ENCODE measurements at regions not wholly inside any gene's neighbourhood (a gene's known extent, or its start where the extent isn't known, plus 50 kb on each side); places are given as distances from the start of the nearest gene placed in this dataset.

GRCh38 chr4:132910229-132910748 is 238.8 kb upstream of the PCDH10 start:
- DNase-seq, result no peak

DNA sequence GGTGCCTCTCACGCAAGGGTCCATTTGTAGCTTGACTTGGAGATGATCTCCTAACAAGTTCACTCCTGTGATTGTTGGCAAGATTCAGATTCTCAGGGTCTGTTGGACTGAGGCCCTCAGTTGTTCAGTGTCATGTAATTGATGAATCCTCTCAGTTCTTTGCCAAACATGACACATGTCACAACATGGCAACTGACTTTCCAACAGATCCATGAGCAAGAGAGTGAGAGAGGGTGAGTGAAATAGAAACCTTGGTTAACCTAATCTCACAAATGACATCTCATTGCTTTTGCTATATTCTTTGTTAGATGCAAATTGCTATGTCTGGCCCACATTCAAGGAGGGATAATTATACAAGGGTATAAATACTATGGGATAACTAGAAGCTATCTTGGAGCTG is 231.0 kb upstream of the PCDH10 start:
- no peak for DNase-seq

GRCh38 chr4:132923516-132923915 is 225.6 kb upstream of the PCDH10 start:
- DNase-seq, result no peak

GRCh38 chr4:132934911-132935310 is 214.2 kb upstream of the PCDH10 start:
- no peak for DNase-seq

DNA sequence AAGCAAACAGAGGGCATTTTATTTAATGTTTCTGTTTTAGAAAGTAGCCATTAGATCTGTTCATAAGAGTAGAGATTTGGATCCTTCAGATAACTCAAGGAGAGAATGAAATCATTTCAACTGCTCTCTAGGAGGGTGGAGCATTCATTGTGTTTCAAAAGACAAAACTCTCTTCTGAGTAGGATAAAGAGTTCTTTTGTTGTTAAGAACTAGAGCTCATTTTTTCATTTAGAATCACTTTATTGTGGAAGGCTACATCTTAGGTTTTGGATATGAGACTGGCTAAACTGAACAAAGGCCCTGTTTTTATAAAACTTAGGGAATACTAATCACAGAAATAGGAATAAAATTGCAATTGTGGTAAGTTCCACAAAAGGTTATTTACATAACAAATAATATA is 193.9 kb upstream of the PCDH10 start:
- DNase-seq, result no peak

GRCh38 chr4:132956962-132957361 is 192.1 kb upstream of the PCDH10 start:
- DNase-seq, result no peak

DNA sequence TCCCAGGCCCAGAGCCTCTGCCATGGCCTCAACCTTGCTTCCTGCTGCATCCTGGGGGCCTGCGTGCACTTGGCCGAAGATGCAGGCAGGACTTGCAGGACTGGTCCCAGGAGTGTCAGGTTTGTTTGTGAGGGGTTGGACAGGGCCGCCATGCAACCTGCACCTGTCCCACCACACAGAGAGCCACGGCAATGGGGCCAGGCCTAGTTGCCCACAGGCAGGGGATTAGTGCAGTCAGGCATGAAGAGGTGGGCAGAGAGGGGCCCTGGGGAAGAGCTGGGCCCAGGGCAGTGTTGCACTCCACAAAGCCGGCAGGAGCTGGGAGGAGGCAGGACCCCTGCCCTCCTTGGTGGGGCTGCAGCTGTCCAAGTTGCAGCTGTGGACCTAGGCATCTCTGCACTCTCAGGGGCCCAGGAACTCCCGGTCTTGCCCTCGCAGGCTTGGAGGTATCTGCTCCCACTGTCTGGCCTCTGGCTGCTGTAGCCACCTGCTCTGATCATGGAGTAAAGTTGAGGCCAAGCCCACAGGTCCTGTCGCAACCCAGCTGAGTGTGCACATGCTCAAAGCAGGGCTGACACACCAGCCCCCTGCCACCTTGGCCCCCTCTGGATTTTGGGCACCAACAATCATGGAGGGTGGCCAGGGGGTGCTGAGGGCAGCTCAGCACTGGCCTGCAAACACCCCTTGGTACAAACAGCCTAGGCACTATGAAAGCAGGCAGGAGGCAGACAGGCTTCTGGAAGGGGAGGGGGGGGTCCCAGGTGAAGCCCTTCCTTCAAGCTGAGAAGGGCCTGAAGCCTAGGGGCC is 190.4 kb upstream of the PCDH10 start:
- no peak for DNase-seq

DNA sequence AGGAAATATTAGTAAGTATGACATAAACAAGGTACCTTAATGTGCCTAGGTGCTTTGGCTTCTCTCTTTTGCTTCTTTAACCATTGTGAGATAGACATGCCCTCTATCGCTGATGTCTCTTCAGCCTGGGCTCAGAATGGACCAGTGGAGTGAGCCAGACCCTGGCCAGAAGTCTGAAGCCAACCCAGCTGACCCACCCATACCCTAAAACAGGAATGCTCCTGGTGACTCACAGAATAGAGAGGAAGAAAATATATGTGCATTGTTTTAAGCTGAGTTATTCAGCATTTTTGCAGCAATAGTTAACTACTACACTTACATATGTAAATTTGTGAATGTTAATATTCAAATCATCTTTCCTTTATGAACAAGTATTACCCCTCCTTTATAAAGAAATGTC is 167.5 kb upstream of the PCDH10 start:
- no peak for DNase-seq

GRCh38 chr4:132982151-132982550 is 166.9 kb upstream of the PCDH10 start:
- no peak for DNase-seq

DNA sequence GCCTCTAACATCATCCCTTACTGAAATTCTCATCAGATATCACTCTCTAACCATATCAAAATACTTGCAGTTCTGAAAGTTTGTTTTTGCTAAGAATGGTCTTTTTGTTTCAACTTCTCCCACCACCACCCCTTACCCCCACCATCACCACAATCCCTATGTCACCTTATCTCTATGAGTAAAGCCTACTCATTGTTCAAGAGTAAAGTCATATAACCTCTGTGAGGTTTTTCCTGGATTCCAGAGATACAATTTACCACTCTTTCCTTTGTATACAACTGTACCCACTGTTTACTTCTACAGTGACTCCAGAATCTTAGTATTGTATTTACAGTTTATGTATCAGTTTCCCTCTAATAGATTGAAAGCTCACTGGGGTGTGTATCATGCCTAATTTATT is 158.0 kb upstream of the PCDH10 start:
- DNase-seq, result no peak

DNA sequence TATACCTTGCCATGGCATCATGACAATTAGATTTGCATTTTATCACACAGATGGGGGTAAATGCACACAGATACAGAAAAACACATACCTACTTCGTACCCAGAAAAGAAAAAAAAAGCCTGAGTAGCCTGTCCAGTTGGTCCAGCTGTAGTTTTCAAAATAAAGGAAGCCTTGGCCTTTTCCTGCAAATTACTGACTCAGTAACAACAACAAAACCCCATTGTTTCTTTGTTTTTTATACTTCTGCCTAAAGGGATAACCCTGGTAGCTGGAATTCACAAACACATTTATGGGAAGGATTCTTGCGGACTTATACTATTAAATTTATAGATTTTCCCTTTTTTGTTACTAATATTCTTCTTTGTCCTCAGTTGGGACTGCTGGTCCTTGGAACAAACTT is 156.4 kb upstream of the PCDH10 start:
- DNase-seq, result no peak

DNA sequence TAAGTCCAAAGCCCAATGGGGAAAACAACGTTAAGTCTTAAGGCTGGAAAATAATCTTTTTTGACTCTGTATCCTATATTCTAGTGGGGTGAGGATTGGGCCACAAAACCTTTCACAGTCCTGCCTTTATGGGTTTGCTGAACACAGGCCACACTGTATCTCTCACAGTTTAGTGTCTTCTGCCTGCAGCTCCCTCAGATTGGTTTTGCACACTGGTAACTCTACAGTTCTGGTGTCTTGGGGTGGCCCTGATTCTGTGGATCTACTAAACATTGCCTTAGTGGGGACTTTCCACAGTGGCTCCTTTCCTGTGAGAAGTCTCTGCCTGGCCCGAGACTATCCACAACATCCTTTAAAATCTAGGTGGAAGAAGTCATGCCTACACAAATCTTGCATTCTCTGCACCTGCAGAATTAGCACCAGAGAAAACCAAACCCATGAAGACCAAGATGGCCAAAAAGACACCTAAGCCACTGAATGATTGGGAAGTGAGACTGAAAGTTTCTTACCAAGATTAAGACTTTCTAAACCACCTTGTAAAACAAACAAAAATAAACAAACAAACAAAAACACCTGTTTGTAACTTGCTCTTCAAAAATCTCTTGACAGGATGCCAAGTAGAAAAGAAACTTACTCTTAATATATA is 150.4 kb upstream of the PCDH10 start:
- DNase-seq, result no peak

DNA sequence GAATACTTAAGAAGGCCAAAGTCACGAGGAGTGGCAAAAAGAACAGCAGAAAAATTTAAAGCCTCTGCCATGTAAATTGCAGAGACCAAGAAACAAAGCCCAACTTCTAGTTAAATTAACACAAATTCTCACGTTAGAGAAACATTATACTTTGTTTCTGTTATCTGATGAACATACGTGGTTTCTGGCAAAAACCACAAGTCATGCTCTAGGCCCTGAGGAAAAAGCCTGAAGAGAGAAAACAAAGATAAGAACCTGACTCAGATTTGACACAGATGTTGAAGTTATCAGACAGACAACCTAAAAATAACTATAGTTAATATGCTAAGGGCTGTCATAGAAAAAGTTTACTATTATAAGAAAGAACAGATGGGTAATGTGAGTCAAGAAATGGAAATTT is 149.1 kb upstream of the PCDH10 start:
- no peak for DNase-seq

- DNase-seq, result no peak
Observed at GRCh38 chr4:133003169-133003568, 145.9 kb upstream of the PCDH10 start.

DNA sequence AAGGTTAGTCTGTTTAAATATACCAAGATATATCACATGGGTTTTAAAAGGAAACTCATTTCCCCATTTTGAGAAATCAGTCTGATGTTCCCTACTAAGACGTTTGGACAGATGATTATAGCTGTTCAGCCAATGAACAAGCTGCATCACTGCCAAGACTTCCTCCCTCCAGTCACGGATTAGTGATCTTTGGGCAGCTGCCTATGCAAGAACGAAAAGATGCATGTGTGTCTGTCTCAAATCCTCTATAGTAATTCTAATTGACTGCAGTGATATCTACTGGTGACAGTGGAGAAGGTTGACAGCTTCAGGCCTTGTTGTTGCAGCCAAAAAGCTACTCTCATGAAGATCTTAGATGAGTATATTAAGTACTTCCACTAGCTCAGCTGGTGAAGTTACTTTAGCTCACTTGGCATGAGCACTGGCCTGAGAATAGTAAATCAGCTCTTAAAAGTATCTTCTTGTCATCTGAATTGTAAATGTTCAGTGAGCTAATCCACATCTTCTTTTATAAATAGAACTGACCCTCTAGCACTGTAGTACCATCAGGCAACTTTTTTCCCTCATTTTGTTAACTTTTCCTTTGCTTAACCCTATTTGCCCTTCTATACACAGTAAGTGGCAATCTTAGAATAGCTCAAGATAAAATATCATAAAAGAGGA is 134.5 kb upstream of the PCDH10 start:
- no peak for DNase-seq

- DNase-seq, result no peak
Observed at GRCh38 chr4:133045288-133045687, 103.8 kb upstream of the PCDH10 start.

DNA sequence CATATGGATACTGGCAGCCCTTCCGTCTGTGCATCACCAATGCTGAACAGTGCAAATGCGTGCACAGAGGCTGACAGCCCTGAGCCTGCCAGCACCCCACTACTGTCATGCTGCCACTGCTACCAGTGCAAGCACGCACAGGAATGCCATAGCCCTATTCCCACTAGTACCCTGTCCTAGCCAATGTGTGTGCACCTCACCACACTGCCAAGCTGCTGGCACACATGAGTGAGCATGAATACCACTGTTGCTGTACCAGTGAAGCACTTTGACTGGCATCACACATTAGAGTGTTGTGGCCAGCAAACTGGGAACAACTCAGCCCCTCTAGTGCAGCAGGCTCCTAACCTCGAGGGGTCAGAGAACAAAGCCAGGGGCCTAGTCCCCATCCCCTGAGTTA is 102.9 kb upstream of the PCDH10 start:
- no peak for DNase-seq

DNA sequence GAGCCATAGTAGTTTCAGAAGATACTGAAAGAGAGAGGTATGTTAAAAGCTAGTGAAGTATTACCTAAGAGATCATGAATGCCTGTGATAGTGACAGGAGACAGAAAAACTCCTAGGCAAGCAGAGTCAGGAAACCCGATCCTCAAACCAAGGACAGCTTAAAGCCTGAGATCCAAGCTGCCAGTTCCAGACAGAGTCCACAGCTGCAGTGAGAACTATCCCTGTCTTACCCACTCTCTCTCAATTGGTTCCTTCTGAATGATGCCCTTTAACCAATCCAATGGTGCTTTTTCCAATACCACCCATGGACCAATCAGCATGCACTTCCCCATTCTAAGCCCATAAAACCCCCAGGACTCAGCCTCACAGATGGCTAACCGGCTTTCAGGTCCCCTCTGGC is 90.4 kb upstream of the PCDH10 start:
- DNase-seq, result no peak

DNA sequence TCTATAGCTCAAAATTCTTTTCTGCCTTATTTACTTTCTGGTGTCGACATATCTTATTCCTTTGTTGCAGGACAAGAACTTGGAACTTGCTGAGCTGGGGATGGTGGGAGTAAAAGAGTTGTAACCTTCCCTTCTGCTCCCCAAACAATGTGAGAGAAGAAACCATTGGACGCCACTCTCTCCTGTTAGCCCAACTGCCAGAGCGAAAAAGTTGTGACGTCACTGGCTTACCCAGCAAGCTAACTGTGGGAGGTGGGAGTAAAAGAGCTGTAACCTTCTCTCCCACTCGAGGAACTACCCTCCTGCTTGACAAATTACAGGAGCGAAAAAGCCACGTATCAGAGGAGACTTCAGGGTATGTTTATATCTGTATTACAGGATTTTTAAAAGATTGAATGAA is 90.0 kb upstream of the PCDH10 start:
- no peak for DNase-seq

DNA sequence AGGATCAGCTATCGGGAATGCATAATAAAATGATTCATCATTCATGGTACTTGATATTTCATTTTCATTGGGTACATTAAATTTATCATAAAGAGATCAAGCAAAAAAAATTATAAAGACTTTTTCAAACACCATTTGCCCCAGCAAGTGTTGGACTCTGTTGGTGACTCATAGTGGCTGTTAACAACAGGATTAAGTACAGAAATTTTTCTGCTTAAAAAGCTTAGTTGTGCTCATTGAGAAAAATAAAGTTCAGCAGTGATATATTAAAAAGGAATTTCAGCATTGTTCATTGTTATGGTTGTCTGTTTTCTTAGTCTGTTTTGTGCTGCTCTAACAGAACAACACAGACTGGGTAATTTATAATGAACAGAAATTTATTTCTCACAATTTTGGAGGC is 86.2 kb upstream of the PCDH10 start:
- DNase-seq, result no peak

DNA sequence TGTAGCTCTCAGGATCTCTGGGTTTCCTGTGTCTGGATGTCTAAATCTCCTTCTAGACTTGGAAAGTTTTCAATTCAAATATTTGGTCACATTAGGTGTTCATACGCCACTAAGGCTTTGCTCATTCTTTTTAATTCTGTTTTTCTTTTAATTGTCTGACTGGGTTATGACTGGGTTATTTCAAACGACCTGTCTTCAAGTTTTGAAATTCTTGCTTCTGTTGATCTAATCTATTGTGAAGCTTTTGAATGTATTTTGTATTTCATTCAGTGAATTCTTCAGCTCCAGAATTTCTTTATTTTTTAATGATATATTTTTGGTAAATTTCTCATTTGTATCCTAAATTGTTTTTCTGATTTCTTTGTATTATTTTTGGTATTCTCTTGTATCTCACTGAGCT is 81.0 kb upstream of the PCDH10 start:
- DNase-seq, result no peak

DNA sequence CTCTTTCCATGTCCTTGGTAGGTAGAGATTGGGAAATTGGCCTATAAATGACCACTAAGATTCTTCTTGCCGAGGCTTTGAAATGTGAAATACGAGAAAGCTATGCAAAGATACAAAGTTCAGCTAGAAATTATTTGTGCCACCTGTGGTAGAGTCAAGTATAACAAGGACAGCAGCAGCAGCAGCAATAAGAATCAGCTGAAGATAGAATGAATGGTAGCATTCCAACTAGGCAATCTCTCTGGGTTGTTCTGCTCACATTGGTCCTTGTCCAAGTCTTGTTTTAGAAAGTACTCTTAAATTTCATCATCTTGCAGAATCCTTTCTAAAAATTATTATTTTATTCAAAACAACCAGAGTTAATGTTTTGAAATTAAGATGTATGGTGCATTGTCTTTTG is 67.8 kb upstream of the PCDH10 start:
- DNase-seq, result no peak

DNA sequence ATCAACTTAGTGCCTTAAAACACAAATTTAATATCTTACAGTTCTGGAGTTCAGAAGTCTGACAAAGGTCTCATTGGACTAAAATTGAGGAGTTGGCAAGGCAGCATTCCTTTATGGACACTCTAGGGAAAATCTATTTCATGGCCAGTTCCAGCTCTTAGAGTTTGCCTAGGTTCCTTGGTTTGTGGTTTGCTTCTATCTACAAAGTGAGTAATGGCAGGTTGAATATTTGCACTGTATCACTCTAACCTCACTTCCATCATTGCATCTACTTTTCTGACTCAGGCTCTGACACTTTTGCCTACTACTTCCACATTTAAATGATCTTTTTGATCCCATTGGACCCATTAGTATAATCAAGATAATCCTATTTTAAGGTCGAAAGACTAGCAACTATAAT is 64.7 kb upstream of the PCDH10 start:
- no peak for DNase-seq

- no peak for DNase-seq
Observed at GRCh38 chr4:133095591-133095990, 53.5 kb upstream of the PCDH10 start.

All from NCI-H1417 (cell line).